GM12878 (cell line): ENCODE measurements at regions not wholly inside any gene's neighbourhood (a gene's known extent, or its start where the extent isn't known, plus 50 kb on each side); places are given as distances from the start of the nearest gene placed in this dataset.
"Not testable (repeated sequence)": the region's sequence is repeated elsewhere in the genome, so short reads cannot be mapped to it uniquely, and the experiment has no call there.

Experiments used
- ATAC-seq: fragments of 200-7000 bp; cut with Tn5 transposase; 3 replicates; pipeline ENCODE4 v1.9.1; 2020; ENCODE audit warnings: mild to moderate bottlenecking, moderate library complexity
- BruUV-seq: library from RNA; stranded (reverse); fragments of 400-500 nt; replicated peaks from 2 replicates; lab custom pipeline; 2021; lab: Mats Ljungman, UMichigan
- CTCF ChIA-PET: fragments of 300-600 bp; sonication (Branson Sonifier 250); formaldehyde crosslinking; extraction: SDS; loops from one replicate; lab custom pipeline; 2021; ENCODE audit warnings: inconsistent platforms; lab: Yijun Ruan, JAX
- POLR2A ChIA-PET: fragments of 350-600 bp; formaldehyde crosslinking; extraction: SDS; loops from one replicate; lab custom pipeline; 2021; ENCODE audit warnings: inconsistent platforms; lab: Charles Lee
- RAD21 ChIA-PET: fragments of 300-600 bp; sonication (Branson Sonifier 250); formaldehyde crosslinking; loops from one replicate; lab custom pipeline; 2023; ENCODE audit warnings: antibody characterized with exemption; ENCODE audit not compliant: unreplicated experiment; lab: Charles Lee
- SMC1A ChIA-PET: fragments of 300-600 bp; sonication (Branson Sonifier 250); formaldehyde crosslinking; loops from one replicate; lab custom pipeline; 2023; ENCODE audit not compliant: unreplicated experiment, uncharacterized antibody; lab: Charles Lee
- DNase-seq: peaks from one replicate; pipeline ENCODE4 v3.0.0-alpha.2; 2011; ENCODE audit warnings: low read depth, low spot score
- FAIRE-seq: peaks from 3 replicates; lab custom pipeline; 2011; peaks lifted over from hg19 to GRCh38; lab: Jason Lieb, UNC
- H2AFZ ChIP-seq: 2 replicates; pipeline ENCODE4 v1.6.0; 2011; ENCODE audit warnings: low read depth, low read length, control low read depth; ENCODE audit not compliant: control insufficient read depth
- H3K27ac ChIP-seq: 2 replicates; pipeline ENCODE4 v1.5.1; 2011; ENCODE audit warnings: control low read depth; ENCODE audit not compliant: control insufficient read depth, insufficient read depth
- H3K27me3 ChIP-seq, 2 experiments: replicated peaks in 1 of 2; 2 replicates each; pipeline versions ENCODE4 v1.6.0 to v1.6.1; 2011; ENCODE audit warnings: low read length in 1 of 2; ENCODE audit not compliant: control insufficient read depth in 2 of 2, insufficient read depth in 2 of 2
- H3K36me3 ChIP-seq, 2 experiments: 2 replicates each; pipeline ENCODE4 v1.5.1; 2011; ENCODE audit warnings: low read length in 1 of 2; ENCODE audit not compliant: control insufficient read depth in 2 of 2, insufficient read depth in 2 of 2
- H3K4me1 ChIP-seq: 2 replicates; pipeline ENCODE4 v1.6.1; 2011; ENCODE audit warnings: mild to moderate bottlenecking, low read length, moderate library complexity, mixed read lengths; ENCODE audit not compliant: control insufficient read depth, insufficient read depth
- H3K4me2 ChIP-seq: 2 replicates; pipeline ENCODE4 v1.6.0; 2011; ENCODE audit warnings: control low read depth; ENCODE audit not compliant: control insufficient read depth, insufficient read depth
- H3K4me3 ChIP-seq: fragments of 200-600 bp; sonication (generic); 2 replicates; pipeline ENCODE4 v1.5.1; 2016
- H3K79me2 ChIP-seq: 2 replicates; pipeline ENCODE4 v1.6.0; 2011; ENCODE audit warnings: low read length; ENCODE audit not compliant: control insufficient read depth, insufficient read depth
- H3K9ac ChIP-seq: 2 replicates; pipeline ENCODE4 v1.8.0; 2011; ENCODE audit warnings: low read length, control low read depth, mixed read lengths; ENCODE audit not compliant: control insufficient read depth, insufficient read depth
- H3K9me3 ChIP-seq: replicated peaks from 3 replicates; pipeline ENCODE4 v1.5.1; 2011; ENCODE audit warnings: mild to moderate bottlenecking, low read length; ENCODE audit not compliant: control insufficient read depth, insufficient read depth
- H4K20me1 ChIP-seq: 2 replicates; pipeline ENCODE4 v1.6.0; 2011; ENCODE audit not compliant: control insufficient read depth, insufficient read depth
- ETV6 ChIP-seq, 2 experiments: fragments of 450-650 bp in 1 of 2; IDR thresholded peaks in 1 of 2; conservative IDR thresholded peaks in 1 of 2; 2 replicates each; pipeline ENCODE4 v1.6.1; 2014; ENCODE audit warnings: antibody characterized with exemption in 1 of 2, borderline replicate concordance in 1 of 2, low read depth in 1 of 2, mild to moderate bottlenecking in 1 of 2, moderate library complexity in 1 of 2
- IRF4 ChIP-seq: IDR thresholded peaks from 2 replicates; pipeline ENCODE4 v1.6.1; 2011; ENCODE audit warnings: low read depth, low read length
- MLLT1 ChIP-seq: fragments of 450-650 bp; IDR thresholded peaks from 2 replicates; pipeline ENCODE4 v1.6.1; 2016; ENCODE audit warnings: mild to moderate bottlenecking
- NFYB ChIP-seq: IDR thresholded peaks from 2 replicates; pipeline ENCODE4 v1.6.1; 2011; ENCODE audit warnings: low read depth, mild to moderate bottlenecking, low read length, improper control_type of control experiment, moderate library complexity; ENCODE audit not compliant: insufficient read depth
- NR2F1 ChIP-seq: fragments of 450-650 bp; conservative IDR thresholded peaks from 2 replicates; pipeline ENCODE4 v1.6.1; 2017; ENCODE audit warnings: mild to moderate bottlenecking
- POLR2AphosphoS5 ChIP-seq: IDR thresholded peaks from 2 replicates; pipeline ENCODE4 v1.6.1; 2011; ENCODE audit warnings: mild to moderate bottlenecking, low read length, inconsistent platforms
- ZBTB4 ChIP-seq: fragments of 450-650 bp; formaldehyde crosslinking; IDR thresholded peaks from 2 replicates; pipeline ENCODE4 v1.4.0; 2022; ENCODE audit warnings: mild to moderate bottlenecking, moderate library complexity
- WGBS: methylation state at CpG from one replicate; pipeline ENCODE4 v1.1.6; 2016; ENCODE audit warnings: low lambda C conversion rate; ENCODE audit not compliant: insufficient replicate concordance, insufficient coverage; ENCODE audit errors: missing lambda C conversion rate; 5-methylcytosine and 5-hydroxymethylcytosine counted together
- in situ Hi-C: fragments of 300-500 bp; cut with MboI; formaldehyde crosslinking; loops from 9 replicates; pipeline ENCODE4 v1.14.3; 2018; ENCODE audit warnings: mixed read lengths
- intact Hi-C: fragments of 100-400 bp; cut with micrococcal nuclease; formaldehyde crosslinking; loops from one replicate; pipeline ENCODE4 v1.14.2; 2022; ENCODE audit not compliant: unreplicated experiment

- TF ChIP-seq MLLT1, result no peak
These were observed 1090.9 kb downstream of the TBL1XR1 start (continued) for GRCh38 chr3:176106380-176106779.

GRCh38 chr3:176097027-176097426 is 1100.3 kb downstream of the TBL1XR1 start:
- no peaks in the 10 kb centered on the region for H3K4me1 ChIP-seq
- no TSS peak for BruUV-seq
- H3K9me3 ChIP-seq, result no peaks in the 10 kb centered on the region
- H3K27me3 ChIP-seq, result no peaks in the 10 kb centered on the region
- ChIA-PET CTCF (no interaction called here), RAD21 (no interaction called here)
- no peak overlapping the region for H3K4me3 ChIP-seq
- H3K36me3 ChIP-seq, result no peaks in the 10 kb centered on the region
- no peaks in the 10 kb centered on the region for H4K20me1 ChIP-seq
- intact Hi-C loops, result no loop called here
- no peak overlapping the region for H3K4me2 ChIP-seq
- no peak overlapping the region for H3K9ac ChIP-seq
- H3K27ac ChIP-seq, result no peak overlapping the region
- no peak overlapping the region for H2AFZ ChIP-seq
- no peaks in the 10 kb centered on the region for H3K79me2 ChIP-seq
- TF ChIP-seq ZBTB4 (CRISPR knock-in tag) (no peak), ETV6 (conservative IDR thresholded peaks at IDR 0.05 in 1 of 2, IDR thresholded peaks at IDR 0.05 in 1 of 2; ENCODE audit: borderline replicate concordance in 1 of 2, low read depth in 1 of 2) (no peak), NR2F1 (no peak), IRF4 (no peak), NFYB (no peak), POLR2AphosphoS5 (no peak)
- TF ChIP-seq, all 136 proteins: peak for 0
- in situ Hi-C loops, result no loop called here
- no peak for FAIRE-seq
- no peak for DNase-seq
- ChIA-PET SMC1A (no interaction called here), POLR2A (no interaction called here)
- ATAC-seq, result no peak

GRCh38 chr3:176093892-176094291 is 1103.4 kb downstream of the TBL1XR1 start:
- intact Hi-C loops, H3K27me3 ChIP-seq, H3K36me3 ChIP-seq, H3K9ac ChIP-seq, H3K4me3 ChIP-seq, DNase-seq, ATAC-seq, H3K4me2 ChIP-seq, H3K79me2 ChIP-seq, H2AFZ ChIP-seq, H3K9me3 ChIP-seq, BruUV-seq, SMC1A ChIA-PET, H3K4me1 ChIP-seq, RAD21 ChIA-PET, in situ Hi-C loops, POLR2A ChIA-PET, CTCF ChIA-PET, FAIRE-seq, H4K20me1 ChIP-seq, H3K27ac ChIP-seq: not testable (repeated sequence)
- WGBS, result 6% methylated on average over 1 of the region's 1 CpG
